NCI-H69 (cell line): ENCODE measurements at regions not wholly inside any gene's neighbourhood (a gene's known extent, or its start where the extent isn't known, plus 50 kb on each side); places are given as distances from the start of the nearest gene placed in this dataset.
"Not testable (repeated sequence)": the region's sequence is repeated elsewhere in the genome, so short reads cannot be mapped to it uniquely, and the experiment has no call there.

Experiments
- DNase-seq: peaks from one replicate; lab custom pipeline; 2025; lab: John Stamatoyannopoulos, UW

DNA sequence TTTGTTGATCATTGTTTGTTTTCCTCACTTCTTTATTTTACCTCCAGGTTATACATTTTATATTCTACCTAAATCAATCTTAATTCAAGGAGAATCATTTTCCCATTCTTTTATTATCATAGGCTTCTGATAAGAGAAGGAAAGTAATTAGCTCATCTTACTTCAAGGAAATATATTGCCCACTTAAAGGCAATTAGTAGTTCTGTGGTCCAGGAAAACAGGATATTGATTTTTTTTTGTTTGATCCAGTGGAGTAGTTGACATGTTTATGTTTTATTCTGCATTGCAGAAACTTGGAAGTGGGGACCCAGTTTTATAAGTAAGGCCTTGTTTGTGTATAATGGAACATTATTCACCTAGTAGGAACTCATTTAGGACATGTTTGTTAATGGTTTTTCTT lies 390.6 kb downstream of the NDFIP2 start:
- DNase-seq: no peak

- no peak for DNase-seq
Observed at GRCh38 chr13:79870766-79871165, 389.8 kb downstream of the NDFIP2 start.

- DNase-seq: no peak
Observed at GRCh38 chr13:79870123-79870522, 389.2 kb downstream of the NDFIP2 start.

DNA sequence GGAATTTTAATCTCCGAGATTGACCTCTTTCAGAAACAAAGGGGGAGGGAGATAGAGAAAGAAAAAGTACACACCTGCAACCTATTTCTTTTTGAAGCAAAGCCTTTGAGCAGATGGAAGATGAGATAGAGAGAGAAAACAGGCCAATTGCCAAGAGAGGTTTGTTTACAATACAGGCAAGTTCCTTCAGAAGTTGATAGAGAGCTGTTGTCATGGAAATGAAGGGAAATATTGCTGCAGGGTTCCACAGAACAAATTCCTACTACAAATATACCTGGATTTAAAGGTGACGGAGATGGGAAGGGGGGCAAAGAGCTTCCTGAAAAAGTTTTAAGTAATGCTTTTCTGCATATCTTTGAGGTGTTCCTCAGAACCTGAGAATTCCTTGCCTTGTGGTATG lies 388.4 kb downstream of the NDFIP2 start:
- DNase-seq: peak; percentile 7

DNA sequence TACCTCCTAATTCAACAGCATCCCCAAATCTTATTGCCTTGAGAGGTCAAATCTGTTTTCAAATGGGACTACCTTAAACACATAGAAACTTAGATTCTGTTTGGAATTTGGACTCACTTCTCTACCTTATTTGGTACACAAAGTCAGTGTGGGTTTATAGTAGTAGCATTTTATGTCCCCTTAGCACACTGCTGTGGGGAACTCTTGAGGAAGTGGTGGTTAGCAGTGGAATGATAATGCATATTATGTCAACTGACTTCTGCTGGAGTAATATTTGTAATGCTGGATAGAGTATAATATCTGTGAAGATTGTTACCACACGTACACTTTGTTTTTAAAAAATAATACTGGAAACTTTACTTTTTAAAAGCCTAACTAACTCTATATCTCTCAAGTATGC lies 386.3 kb downstream of the NDFIP2 start:
- no peak for DNase-seq

DNA sequence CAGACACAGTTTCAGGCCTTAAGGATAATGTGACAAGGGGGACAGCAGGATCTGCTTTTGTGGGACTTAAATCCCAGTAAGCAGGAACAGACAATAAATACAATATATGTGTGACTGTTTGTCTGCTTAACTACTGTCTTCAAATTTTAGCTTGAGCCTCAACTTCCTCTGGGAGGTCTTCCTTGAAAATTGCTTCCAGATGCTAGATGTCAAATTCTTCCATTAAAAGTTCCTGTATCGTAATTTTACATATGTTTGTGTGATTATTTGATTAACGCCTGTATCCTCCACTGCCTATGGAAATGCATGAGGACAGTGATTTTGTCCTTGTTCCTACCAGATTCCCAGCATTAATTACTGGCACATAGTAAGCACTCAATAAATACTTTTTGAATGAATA lies 385.5 kb downstream of the NDFIP2 start:
- DNase-seq: no peak

- no peak for DNase-seq
Observed at GRCh38 chr13:79862515-79862914, 381.6 kb downstream of the NDFIP2 start.

- no peak for DNase-seq
Observed at GRCh38 chr13:79861731-79862130, 380.8 kb downstream of the NDFIP2 start.

GRCh38 chr13:79860791-79861190 lies 379.8 kb downstream of the NDFIP2 start:
- DNase-seq: no peak

- no peak for DNase-seq
Observed at GRCh38 chr13:79859756-79860155, 378.8 kb downstream of the NDFIP2 start.

- no peak for DNase-seq
Observed at GRCh38 chr13:79853251-79853650, 372.3 kb downstream of the NDFIP2 start.

DNA sequence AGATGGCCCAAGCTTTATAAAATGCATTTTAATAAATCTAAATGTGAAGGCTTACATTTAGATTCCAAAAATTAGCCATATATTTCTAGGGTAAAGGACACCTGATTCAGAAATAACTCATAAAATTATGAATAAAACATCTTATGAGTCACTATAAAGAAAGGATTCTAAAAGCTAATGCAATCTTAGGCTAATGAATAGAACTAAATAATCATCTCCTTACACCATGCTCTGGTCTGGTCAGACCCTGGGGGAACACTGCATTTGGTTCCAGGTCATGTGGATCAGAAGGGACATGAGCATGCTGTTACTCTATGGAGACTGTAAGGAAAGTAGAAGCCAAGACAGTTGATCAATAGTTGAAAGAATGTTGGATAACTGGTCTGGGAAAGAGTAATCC lies 370.4 kb downstream of the NDFIP2 start:
- DNase-seq: no peak

DNA sequence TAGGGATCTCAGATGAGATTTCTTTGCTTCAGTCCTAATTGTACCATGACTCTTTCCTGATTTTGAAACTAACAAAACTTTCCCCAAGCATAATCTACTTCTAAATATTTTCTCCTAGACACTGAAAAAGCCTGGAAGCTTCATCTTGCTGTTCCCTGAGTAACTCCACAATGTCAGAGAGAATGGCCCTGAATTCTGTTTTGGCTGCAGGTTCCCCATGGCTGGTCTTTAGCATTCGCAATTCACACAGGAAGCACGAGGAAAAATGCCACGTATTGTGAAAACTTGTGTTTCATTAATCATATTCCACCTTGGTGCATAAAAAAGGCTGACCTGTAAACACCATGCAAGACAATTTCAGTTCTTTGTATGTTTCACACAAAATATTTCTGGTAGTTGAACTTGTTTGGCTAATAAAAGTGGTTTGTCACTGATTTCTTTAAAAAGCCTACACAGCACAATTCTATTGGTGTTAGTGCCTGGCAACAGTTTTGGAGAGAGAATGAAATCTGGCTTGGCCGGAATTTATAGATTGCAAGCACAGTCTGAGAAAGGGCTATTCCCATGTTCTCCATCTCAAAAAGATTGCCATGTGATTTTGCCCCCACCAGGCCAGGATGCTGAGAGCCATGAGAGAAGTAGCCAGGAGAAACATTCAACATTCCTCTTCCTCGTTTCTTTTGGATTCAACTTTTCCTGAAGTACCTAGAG lies 367.1 kb downstream of the NDFIP2 start:
- no peak for DNase-seq

DNA sequence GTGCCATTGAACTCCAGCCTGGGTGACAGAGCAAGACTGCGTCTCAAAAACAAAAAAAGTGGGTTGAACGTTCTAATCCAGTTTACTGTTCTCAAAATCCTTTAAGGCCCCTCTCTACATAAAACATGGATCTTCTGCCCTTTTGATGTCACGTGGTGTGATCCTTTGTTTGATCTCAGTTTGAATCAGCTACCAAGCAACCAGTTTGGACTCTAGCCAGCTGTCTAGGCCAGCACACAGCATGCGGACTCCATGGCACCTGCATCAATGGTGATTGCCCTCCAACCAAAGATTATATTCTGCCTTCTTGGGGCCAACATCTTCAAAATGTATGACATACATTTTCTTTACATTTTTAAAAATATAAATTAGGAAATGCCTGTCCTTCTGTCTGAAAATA lies 365.4 kb downstream of the NDFIP2 start:
- DNase-seq: peak; percentile 41

GRCh38 chr13:79837741-79838450 lies 356.9 kb downstream of the NDFIP2 start:
- no peak for DNase-seq

DNA sequence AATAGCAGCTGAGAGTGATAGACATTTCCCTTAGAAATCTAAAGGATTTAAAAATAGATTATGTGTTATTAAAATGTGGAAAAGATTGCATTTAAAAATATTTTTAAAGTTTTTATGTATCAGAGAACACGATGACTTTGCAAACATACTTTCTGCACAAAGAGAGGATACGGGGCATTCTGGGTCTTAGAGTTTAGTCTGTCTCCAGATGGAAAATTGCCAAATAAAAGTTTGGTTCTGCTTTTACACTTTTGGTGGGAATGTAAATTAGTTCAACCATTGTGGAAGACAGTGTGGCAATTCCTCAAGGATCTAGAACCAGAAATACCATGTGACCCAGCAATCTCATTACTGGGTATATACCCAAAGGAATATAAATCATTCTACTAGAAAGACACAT lies 355.2 kb downstream of the NDFIP2 start:
- DNase-seq: not testable (repeated sequence)

GRCh38 chr13:79834876-79835275 lies 353.9 kb downstream of the NDFIP2 start:
- DNase-seq: no peak

DNA sequence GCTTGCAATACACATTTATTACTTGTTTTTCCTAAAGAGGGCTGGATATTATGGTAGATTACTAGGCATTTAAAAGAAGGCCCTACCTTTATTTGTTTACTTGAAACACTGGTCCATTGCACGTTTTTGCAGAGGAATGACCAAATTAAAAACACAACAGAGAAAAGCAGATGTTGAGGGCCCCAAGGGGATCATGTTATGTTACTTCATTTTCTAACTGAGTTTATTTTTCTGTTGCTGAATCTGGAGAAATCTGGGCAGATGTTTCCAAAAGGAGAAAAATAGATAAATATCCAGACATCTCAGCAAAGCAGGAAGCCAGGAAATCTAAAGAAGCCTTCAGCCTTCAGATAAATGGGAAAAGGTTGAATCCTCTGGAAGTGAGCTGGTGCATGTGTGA lies 353.0 kb downstream of the NDFIP2 start:
- DNase-seq: no peak

DNA sequence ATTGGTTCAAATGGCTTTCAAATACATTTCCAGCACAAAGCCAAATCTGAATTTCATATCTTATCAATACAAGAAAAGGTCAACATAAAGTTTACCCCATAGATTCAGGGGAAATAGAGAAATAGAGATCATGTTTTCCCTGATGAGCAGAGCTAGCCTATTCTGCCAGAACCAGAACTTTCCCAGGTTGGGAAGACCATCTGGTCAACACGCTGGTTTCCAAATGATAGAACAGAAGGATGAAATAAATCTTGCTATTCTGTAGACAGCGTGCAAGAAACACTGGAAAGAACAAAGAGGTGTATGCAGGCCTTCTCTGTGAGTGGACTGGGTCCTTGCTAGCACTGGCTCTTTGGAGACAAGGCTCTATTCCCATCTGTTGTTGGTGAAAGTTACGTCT lies 350.6 kb downstream of the NDFIP2 start:
- DNase-seq: no peak

- no peak for DNase-seq
Observed at GRCh38 chr13:79830945-79831344, 350.0 kb downstream of the NDFIP2 start.

- DNase-seq: no peak
Observed at GRCh38 chr13:79830426-79830825, 349.5 kb downstream of the NDFIP2 start.

DNA sequence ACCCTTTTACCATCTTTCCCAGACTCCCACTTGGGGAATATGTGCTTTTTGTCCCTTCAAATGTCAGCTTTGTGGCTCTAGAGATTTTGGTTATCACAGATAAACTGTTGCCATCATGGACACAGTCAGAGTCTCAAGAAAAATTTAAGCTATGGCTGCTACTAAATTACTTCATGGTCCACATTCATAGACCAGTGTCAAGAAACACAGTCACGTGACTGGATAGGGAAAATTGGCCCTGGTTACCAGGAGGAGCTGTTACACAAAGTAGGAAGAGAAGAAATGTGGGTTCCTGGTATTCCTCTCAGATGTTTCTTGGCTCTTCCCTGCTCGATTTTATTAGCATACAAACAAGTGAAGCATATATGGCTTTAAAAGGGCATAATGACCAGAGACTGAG lies 348.9 kb downstream of the NDFIP2 start:
- DNase-seq: no peak

GRCh38 chr13:79825959-79826358 lies 345.0 kb downstream of the NDFIP2 start:
- DNase-seq: no peak

DNA sequence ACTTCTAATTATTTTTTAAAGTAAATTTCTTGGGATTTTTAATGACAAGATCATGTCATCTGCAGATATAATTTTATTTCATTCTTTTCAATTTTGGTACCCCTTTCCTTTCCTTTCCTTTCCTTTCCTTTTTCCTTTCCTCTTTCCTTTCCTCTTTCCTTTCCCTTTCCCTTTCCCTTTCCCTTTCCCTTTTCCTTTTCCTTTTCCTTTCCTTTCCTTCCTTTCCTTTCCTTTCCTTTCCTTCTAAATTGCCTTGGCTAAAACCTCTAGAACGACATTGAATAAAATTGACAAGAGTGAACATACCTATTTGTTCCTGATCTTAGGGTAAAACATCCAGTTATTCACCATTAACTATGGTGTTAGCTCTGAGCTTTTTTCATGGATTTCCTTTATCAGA lies 334.1 kb downstream of the NDFIP2 start:
- no peak for DNase-seq
